ENCODE measurements at regions not wholly inside any gene's neighbourhood (a gene's known extent, or its start where the extent isn't known, plus 50 kb on each side); places are given as distances from the start of the nearest gene placed in this dataset.
A peak's percentile ranks its signal among the peaks of the same experiment; 100 is the strongest.

DNA sequence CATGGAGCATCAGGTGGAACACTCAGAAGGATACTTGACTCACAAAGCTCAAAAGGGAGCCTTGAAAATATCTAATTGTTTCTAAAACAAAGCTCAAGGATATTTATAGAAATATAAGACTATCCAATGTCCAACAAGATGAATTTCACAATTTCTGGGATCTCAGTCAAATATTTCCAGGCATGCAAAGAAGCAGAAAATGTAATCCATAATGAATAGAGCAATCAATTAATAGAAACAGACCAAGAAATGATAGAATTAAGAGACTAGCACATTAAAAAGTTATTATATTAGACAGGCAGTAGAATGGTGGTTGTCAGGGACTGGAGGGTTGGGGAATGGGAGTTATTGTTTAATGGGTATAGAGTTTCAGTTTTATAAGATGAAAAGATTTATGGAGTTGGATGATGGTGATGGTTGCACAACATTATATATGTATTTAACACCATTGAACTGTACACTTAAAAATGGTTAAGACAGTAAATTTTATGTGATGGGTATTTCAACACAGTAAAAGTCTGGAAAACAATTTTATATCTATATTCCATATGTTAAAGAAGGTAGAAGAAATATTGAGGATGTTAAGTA, 189.9 kb upstream of the PIEZO2 start:
- ATAC-seq (replicated peaks in 1 of 2) (no peak), DNase-seq (no peak)
- Mint-ChIP-seq H3K4me1 (ENCODE audit: low read depth) (no peaks in the 10 kb centered on the region), H3K4me3 (no peak overlapping the region), H3K27ac (no peak overlapping the region), H3K36me3 (ENCODE audit: insufficient read depth in 2 of 2) (no peaks in the 10 kb centered on the region), H3K27me3 (ENCODE audit: low read depth) (peaks cover 10% of the 10 kb centered on the region), H3K9me3 (peaks cover 0 to 2% of the 10 kb centered on the region in 2 donors)

DNA sequence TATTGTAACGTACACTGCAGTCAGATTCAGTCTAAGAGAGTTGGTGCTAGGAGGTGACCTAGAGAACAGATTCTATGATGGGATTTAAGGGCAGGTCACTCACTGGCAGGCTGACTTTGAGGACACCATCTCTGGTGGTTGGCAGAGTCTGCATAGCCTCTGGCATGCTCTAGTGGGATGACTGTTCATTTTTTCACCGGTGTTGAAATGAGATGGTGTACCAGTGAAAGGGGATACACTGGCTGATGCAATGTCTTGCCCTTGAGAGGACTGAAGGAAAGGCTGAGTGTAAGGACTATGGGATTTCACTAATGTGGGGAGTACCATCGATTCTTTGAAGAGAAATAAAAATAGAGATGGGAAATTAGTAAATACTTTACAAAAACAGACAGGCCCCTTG, 186.9 kb upstream of the PIEZO2 start:
- peaks cover 14% of the 10 kb centered on the region for H3K27me3 Mint-ChIP-seq (ENCODE audit: low read depth)
- DNase-seq = no peak
- H3K4me1 Mint-ChIP-seq (ENCODE audit: low read depth) = no peaks in the 10 kb centered on the region
- ATAC-seq (replicated peaks in 1 of 2) = no peak
- no peak overlapping the region for H3K27ac Mint-ChIP-seq
- H3K36me3 Mint-ChIP-seq (ENCODE audit: insufficient read depth in 2 of 2) = no peaks in the 10 kb centered on the region
- no peaks in the 10 kb centered on the region for H3K9me3 Mint-ChIP-seq
- H3K4me3 Mint-ChIP-seq = no peak overlapping the region

DNA sequence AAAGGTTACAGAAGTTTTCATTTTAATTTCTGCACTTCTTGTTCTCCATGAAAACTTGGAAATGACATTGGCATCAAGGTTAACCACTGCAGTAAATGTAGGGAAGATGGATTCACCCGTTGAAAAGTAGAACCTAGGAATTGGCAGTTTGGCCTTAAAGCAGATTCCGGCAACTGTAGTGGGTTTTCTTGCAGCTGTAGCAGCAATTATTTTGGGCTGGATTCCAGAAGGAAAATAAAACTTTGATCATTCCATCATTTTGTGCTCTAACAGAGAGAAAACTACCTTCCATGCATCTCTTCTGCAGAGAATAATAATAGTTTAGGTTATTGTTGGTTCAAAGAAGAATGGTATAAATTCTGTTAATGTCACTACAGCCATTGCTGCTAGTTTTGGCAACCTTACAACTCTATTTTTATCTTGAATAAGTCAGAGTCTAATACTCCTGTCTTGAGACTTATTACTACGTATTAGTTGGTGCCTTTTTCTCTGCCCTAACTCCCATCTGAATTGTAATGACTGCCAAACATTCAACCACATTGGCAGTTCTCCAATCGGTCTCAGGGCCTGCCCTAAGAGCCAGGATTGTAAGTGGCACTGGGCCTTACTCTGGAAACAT, 178.1 kb upstream of the PIEZO2 start:
- H3K9me3 Mint-ChIP-seq = no peaks in the 10 kb centered on the region
- no peaks in the 10 kb centered on the region for H3K36me3 Mint-ChIP-seq (ENCODE audit: insufficient read depth in 2 of 2)
- H3K27me3 Mint-ChIP-seq (ENCODE audit: low read depth) = no peaks in the 10 kb centered on the region
- DNase-seq (no peak), ATAC-seq (replicated peaks in 1 of 2) (no peak)
- H3K4me3 Mint-ChIP-seq = no peak overlapping the region
- peaks cover 6% of the 10 kb centered on the region for H3K4me1 Mint-ChIP-seq (ENCODE audit: low read depth)
- no peak overlapping the region for H3K27ac Mint-ChIP-seq

DNA sequence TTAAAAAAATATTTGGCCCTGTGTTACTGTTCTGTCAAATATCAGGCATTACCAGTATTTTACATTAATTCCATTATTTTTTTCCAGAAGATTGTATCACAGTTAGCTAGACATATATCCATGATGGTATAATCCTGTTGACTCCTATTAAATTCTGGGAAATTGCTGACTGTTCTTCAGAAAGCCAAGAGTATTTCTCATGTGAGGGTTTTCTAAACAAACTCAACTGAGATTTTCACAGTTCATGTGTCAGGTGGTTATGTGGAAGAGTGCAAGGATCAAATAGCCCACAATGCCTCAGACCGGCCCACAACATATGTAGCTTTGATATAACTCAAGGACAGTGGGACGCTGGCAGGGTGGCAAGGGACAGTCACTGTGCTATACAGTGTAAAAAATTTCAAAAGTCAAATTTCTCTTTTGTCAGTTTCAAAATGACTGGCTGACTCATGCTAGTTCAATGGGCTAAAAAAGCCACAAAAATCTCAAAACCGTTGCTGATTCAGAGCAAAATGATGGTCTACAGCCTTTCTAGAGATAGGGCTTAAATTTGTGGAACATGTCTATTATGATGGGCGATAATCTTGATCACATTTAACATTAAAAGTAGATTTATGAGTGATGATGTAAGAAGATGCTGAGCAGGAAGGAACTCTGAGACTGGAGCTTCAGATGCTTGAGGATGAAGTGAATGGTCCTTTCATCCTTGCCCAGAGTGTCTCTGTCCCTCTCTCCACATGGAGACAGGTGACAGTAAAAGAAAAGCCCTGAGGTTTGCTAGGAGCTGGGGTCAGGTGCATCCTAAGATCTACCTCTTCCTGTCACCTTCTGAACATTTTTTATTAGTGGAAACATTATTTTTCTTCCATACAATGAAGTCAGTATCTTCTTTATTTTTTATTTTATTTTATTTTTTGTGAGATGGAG, 175.8 kb upstream of the PIEZO2 start:
- H3K27ac Mint-ChIP-seq = no peak overlapping the region
- ATAC-seq (replicated peaks in 1 of 2) (peak; percentile 92 to 96), DNase-seq (peak; percentile 11 to 25)
- H3K4me3 Mint-ChIP-seq = no peak overlapping the region
- peaks cover 6% of the 10 kb centered on the region for H3K4me1 Mint-ChIP-seq (ENCODE audit: low read depth)
- H3K27me3 Mint-ChIP-seq (ENCODE audit: low read depth) = peaks cover 8% of the 10 kb centered on the region
- peaks cover 0 to 2% of the 10 kb centered on the region in 2 donors for H3K36me3 Mint-ChIP-seq (ENCODE audit: insufficient read depth in 2 of 2)
- H3K9me3 Mint-ChIP-seq = no peaks in the 10 kb centered on the region

DNA sequence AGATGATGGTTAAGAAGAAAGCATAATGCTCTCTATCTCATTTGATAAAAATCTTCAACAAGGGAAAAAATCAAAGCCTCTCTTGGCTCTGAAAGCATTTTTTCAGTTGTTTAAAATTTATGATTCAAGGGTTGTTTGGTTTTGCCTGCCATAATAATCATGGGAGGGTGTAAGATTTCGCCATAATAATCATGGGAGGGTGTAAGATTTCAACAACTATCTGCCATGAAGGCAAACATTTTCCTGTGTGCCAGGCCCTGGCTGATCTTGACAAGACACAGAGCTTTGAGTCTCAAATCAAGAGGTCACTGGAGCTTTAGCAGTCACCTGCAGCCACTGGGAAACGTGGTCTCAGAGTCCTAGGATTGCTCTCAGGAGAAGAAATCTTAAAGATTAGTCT, 175.1 kb upstream of the PIEZO2 start:
- H3K4me3 Mint-ChIP-seq = no peak overlapping the region
- H3K4me1 Mint-ChIP-seq (ENCODE audit: low read depth) = peaks cover 6% of the 10 kb centered on the region
- peaks cover 0 to 2% of the 10 kb centered on the region in 2 donors for H3K36me3 Mint-ChIP-seq (ENCODE audit: insufficient read depth in 2 of 2)
- no peaks in the 10 kb centered on the region for H3K9me3 Mint-ChIP-seq
- H3K27ac Mint-ChIP-seq = no peak overlapping the region
- ATAC-seq (replicated peaks in 1 of 2) = no peak
- no peak for DNase-seq
- peaks cover 10% of the 10 kb centered on the region for H3K27me3 Mint-ChIP-seq (ENCODE audit: low read depth)

DNA sequence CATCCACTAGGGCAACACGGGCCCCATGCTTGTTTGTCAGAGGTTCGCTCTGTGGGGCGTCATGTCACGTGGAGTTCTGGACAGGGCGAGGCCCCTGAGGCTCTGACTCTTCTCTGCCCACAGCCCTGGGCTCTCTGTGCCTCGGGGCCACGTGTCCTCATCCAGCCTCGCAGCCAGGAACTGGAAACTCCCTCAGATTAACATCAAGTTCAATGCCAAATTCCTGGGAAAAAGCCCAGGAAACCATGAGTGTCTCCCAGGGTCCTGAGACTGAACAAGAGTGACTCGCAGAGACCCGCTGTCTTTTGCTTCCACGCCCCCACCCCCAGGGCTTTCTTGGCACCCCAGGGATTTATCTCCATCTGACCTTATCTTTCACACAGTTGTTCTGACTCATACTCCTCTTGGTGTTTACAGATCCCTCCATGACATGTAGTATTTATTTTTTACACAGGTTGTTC, 174.0 kb upstream of the PIEZO2 start:
- peaks cover 0 to 2% of the 10 kb centered on the region in 2 donors for H3K36me3 Mint-ChIP-seq (ENCODE audit: insufficient read depth in 2 of 2)
- ATAC-seq (replicated peaks in 1 of 2) (no peak), DNase-seq (no peak)
- H3K4me3 Mint-ChIP-seq = no peak overlapping the region
- H3K27ac Mint-ChIP-seq = no peak overlapping the region
- no peaks in the 10 kb centered on the region for H3K9me3 Mint-ChIP-seq
- peaks cover 10% of the 10 kb centered on the region for H3K27me3 Mint-ChIP-seq (ENCODE audit: low read depth)
- peaks cover 6% of the 10 kb centered on the region for H3K4me1 Mint-ChIP-seq (ENCODE audit: low read depth)

DNA sequence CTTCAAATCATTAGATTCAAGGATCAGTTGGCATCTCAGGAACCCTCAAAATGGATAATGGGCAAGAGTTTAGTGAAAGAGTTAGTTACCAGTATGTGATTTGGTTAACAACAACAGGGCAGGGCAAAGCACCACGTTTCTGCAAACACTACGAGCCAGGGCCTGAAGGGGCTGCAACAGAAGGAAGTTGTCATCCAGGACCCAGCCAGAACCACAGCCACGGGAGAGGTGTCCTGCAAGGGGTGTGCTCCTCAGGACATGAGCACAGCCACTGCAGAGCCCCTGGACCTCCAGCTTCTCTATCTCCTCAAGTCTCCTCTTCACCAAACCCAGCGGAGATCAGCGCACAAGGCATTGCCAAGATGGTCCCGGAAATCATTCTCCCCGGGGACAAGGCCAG, 173.3 kb upstream of the PIEZO2 start:
- Mint-ChIP-seq H3K27me3 (ENCODE audit: low read depth) (peaks cover 10% of the 10 kb centered on the region), H3K9me3 (no peaks in the 10 kb centered on the region), H3K4me1 (ENCODE audit: low read depth) (peaks cover 6% of the 10 kb centered on the region), H3K36me3 (ENCODE audit: insufficient read depth in 2 of 2) (peaks cover 0 to 2% of the 10 kb centered on the region in 2 donors), H3K27ac (no peak overlapping the region), H3K4me3 (no peak overlapping the region)
- ATAC-seq (replicated peaks in 1 of 2) (no peak), DNase-seq (no peak)

DNA sequence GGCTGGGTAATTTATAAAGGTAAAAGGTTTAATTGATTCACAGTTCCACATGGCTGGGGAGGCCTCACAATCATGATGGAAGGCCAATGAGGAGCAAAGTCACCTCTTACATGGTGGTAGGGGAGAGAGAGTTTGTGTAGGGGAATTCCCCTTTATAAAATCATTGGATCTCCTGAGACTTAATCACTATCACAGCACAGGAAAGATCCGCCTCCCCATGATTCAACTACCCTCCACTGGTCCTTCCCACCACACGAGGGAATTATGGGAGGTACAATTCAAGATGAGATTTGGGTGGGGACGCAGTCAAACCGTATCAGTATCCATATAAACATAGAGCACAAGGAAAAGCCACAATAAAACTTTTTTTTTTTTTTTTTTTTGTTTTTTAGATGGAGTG, 172.6 kb upstream of the PIEZO2 start:
- ATAC-seq (replicated peaks in 1 of 2) = no peak

DNA sequence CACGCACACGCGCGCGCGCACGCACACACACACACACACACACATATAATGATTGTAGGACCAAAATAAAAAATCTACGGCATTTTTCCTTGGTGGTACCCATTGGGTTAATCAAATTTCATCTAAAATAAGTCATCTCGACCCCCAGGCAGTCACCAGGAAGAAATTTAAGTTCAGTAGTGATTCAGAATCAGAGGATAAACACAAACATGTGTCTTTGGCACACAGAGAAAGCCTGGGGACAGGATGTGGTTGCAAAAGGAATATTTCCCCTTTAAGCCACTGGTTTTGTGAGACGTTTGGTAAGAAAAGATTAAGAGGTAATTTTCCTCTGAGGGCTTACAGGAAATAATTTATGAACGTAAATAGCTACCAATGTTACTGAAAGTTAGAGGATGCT, 171.6 kb upstream of the PIEZO2 start:
- H3K27ac Mint-ChIP-seq = no peak overlapping the region
- H3K4me1 Mint-ChIP-seq (ENCODE audit: low read depth) = peaks cover 6% of the 10 kb centered on the region
- no peak for DNase-seq
- peaks cover 0 to 2% of the 10 kb centered on the region in 2 donors for H3K36me3 Mint-ChIP-seq (ENCODE audit: insufficient read depth in 2 of 2)
- no peak for ATAC-seq (replicated peaks in 1 of 2)
- no peak overlapping the region for H3K4me3 Mint-ChIP-seq
- H3K27me3 Mint-ChIP-seq (ENCODE audit: low read depth) = peaks cover 10% of the 10 kb centered on the region
- no peaks in the 10 kb centered on the region for H3K9me3 Mint-ChIP-seq

More for the DNA sequence above, 172.6 kb upstream of the PIEZO2 start:
- H3K4me3 Mint-ChIP-seq = no peak overlapping the region
- peaks cover 6% of the 10 kb centered on the region for H3K4me1 Mint-ChIP-seq (ENCODE audit: low read depth)
- H3K36me3 Mint-ChIP-seq (ENCODE audit: insufficient read depth in 2 of 2) = peaks cover 0 to 2% of the 10 kb centered on the region in 2 donors
- DNase-seq = no peak
- H3K27me3 Mint-ChIP-seq (ENCODE audit: low read depth) = peaks cover 10% of the 10 kb centered on the region
- H3K27ac Mint-ChIP-seq = no peak overlapping the region
- H3K9me3 Mint-ChIP-seq = no peaks in the 10 kb centered on the region

DNA sequence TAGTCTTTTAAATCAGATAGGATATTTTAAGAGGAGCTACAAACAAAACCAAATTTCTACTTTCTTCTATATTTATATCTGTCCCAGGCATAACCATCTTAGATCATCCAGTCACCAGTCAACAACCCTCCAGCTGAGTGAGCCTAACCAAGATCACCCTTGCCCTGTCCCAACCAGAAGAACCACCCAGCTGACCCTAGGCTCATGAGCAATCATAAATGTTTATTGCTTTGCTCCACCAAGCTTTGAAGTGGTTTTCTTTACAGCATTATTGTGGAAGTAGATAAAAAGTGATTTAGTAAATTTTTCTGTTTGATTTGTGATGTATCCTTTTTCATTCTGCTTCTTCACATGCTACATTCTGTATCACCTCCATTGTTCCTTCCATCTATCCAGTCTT, 167.2 kb upstream of the PIEZO2 start:
- Mint-ChIP-seq H3K9me3 (no peaks in the 10 kb centered on the region), H3K4me1 (ENCODE audit: low read depth) (no peaks in the 10 kb centered on the region), H3K27ac (no peak overlapping the region), H3K36me3 (ENCODE audit: insufficient read depth in 2 of 2) (peaks cover 0 to under 1% of the 10 kb centered on the region in 2 donors), H3K27me3 (ENCODE audit: low read depth) (peaks cover 10% of the 10 kb centered on the region), H3K4me3 (no peak overlapping the region)
- DNase-seq (no peak), ATAC-seq (replicated peaks in 1 of 2) (no peak)

DNA sequence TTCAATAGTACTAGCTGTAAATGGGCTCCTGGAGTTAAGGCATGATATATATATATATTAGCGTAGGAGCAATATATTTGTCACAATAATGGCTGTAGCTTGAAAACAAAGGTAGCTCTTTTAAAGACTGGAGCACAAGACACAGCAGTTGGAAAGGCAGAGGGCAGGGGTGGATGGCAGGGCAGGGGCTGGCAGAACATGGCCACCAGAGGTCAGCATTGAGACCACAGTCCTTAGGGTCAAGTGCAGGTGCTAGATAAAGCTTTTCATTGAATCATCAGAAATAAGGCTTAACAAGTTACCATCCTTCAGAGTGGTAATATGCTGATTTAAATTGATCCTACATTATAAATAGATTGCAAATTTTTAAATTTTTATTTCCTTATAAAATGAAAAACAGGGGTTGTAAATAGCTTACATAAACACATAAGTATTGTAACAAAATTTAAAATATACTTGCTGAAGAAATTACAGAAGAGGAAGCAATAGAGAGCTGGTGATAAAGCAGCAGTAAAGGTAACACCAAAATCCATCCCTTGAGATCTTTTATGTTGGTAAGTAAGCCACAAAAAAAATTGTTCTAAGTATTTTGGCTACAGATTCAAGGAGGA, 161.2 kb upstream of the PIEZO2 start:
- H3K27me3 Mint-ChIP-seq (ENCODE audit: low read depth) = no peaks in the 10 kb centered on the region
- peaks cover 9% of the 10 kb centered on the region for H3K4me1 Mint-ChIP-seq (ENCODE audit: low read depth)
- no peaks in the 10 kb centered on the region for H3K9me3 Mint-ChIP-seq
- DNase-seq (peak; percentile 42 to 49), ATAC-seq (replicated peaks in 1 of 2) (peak in 1 of 2 donors; percentile 36)
- H3K36me3 Mint-ChIP-seq (ENCODE audit: insufficient read depth in 2 of 2) = no peaks in the 10 kb centered on the region
- no peak overlapping the region for H3K4me3 Mint-ChIP-seq
- no peak overlapping the region for H3K27ac Mint-ChIP-seq

DNA sequence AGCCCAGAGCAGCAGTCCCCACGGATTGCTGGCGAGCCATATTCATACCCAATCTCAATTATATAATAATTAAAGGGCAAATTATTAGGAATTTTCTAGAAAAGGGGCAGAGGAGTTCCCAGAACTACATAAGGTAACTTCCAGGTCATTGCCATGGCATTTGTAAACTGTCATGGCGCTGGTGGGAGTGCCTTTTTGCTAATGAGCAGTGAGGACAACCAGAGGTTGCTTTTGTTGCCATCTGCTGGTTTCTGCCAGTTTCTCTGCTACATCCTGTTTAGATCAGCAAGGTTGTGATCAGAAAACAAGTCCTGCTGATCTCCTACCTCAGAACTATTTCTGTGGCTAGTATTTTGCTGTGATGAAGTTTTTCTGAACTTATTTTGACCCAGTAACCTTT, 159.8 kb upstream of the PIEZO2 start:
- Mint-ChIP-seq H3K27ac (no peak overlapping the region), H3K36me3 (ENCODE audit: insufficient read depth in 2 of 2) (no peaks in the 10 kb centered on the region), H3K27me3 (ENCODE audit: low read depth) (no peaks in the 10 kb centered on the region), H3K4me3 (no peak overlapping the region), H3K4me1 (ENCODE audit: low read depth) (peaks cover 9% of the 10 kb centered on the region), H3K9me3 (peaks cover 0 to 3% of the 10 kb centered on the region in 2 donors)
- ATAC-seq (replicated peaks in 1 of 2) (no peak), DNase-seq (no peak)

DNA sequence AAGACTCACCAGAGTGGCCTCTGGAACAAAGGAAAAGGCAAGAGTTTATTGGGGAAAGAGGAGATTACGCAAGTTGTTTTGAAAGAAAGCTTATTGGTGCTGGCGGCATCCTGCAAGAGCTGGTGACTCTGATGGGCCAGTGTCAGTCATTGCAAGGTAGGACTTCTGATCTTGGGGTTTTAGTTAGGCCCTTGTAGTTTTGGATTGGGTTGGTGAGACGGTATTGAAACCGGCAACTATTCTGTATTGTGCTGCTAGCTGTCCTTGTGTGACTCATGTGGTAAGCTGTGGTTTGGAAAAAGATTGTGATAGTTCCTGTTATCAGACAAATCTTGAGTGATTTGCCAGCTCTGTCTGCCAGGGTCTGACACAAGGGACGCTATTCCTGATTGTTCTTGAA, 159.1 kb upstream of the PIEZO2 start:
- DNase-seq (no peak), ATAC-seq (replicated peaks in 1 of 2) (peak; percentile 51 to 57)
- Mint-ChIP-seq H3K36me3 (ENCODE audit: insufficient read depth in 2 of 2) (no peaks in the 10 kb centered on the region), H3K4me3 (no peak overlapping the region), H3K4me1 (ENCODE audit: low read depth) (peaks cover 9% of the 10 kb centered on the region), H3K27ac (no peak overlapping the region), H3K9me3 (peaks cover 0 to 3% of the 10 kb centered on the region in 2 donors), H3K27me3 (ENCODE audit: low read depth) (no peaks in the 10 kb centered on the region)

All from activated T-cell treated with anti-CD3 and anti-CD28 coated beads, Interleukin-2, amount 50 U/mL, for 72 hours (primary cell).